B cell (primary cell): ENCODE measurements at regions not wholly inside any gene's neighbourhood (a gene's known extent, or its start where the extent isn't known, plus 50 kb on each side); places are given as distances from the start of the nearest gene placed in this dataset.

ENCODE experiments used
- EZH2 ChIP-seq: IDR thresholded peaks from 2 replicates; pipeline ENCODE4 v1.6.1; 2012; ENCODE audit warnings: borderline replicate concordance, low read depth, mild to moderate bottlenecking, moderate library complexity, low read length; ENCODE audit not compliant: insufficient read depth, poor library complexity, severe bottlenecking
- TF ChIP-seq, protein P1 (sequence below): fragments of 200-600 bp; IDR thresholded peaks from one replicate; pipeline ENCODE4 v1.8.0; 2022; ENCODE audit warnings: antibody characterized with exemption, mild to moderate bottlenecking

DNA sequence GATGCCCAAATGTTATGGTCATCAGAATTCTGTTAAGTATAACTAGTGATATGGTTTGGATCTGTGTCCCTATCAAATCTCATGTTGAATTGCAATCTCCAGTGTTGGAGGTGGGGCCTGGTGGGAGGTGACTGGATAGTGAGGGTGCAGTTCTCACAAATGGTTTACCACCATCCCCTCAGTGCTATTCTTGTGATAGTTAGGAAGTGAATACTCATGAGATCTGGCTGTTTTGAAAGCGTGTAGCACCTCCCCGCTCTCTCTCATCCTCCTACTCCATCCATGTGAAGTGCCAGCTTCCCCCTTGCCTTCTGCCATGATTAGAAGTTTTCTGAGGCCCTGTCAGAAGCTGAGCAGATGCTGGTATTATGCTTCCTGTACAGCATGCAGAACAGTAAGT is 359.5 kb downstream of the TMEM167A start:
- TF ChIP-seq, protein P1, sequence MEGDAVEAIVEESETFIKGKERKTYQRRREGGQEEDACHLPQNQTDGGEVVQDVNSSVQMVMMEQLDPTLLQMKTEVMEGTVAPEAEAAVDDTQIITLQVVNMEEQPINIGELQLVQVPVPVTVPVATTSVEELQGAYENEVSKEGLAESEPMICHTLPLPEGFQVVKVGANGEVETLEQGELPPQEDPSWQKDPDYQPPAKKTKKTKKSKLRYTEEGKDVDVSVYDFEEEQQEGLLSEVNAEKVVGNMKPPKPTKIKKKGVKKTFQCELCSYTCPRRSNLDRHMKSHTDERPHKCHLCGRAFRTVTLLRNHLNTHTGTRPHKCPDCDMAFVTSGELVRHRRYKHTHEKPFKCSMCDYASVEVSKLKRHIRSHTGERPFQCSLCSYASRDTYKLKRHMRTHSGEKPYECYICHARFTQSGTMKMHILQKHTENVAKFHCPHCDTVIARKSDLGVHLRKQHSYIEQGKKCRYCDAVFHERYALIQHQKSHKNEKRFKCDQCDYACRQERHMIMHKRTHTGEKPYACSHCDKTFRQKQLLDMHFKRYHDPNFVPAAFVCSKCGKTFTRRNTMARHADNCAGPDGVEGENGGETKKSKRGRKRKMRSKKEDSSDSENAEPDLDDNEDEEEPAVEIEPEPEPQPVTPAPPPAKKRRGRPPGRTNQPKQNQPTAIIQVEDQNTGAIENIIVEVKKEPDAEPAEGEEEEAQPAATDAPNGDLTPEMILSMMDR: no peak
- no peak for TF ChIP-seq EZH2
